GM12891 (cell line): ENCODE measurements at regions not wholly inside any gene's neighbourhood (a gene's known extent, or its start where the extent isn't known, plus 50 kb on each side); places are given as distances from the start of the nearest gene placed in this dataset.

Experiments
- POLR2AphosphoS5 ChIP-seq: IDR thresholded peaks from 2 replicates; pipeline ENCODE4 v1.6.1; 2011; ENCODE audit warnings: low read depth, low read length, control low read depth
- POU2F2 ChIP-seq: IDR thresholded peaks from 2 replicates; pipeline ENCODE4 v1.6.1; 2011; ENCODE audit warnings: low read depth, mild to moderate bottlenecking, control low read depth, low read length, moderate library complexity
- SPI1 ChIP-seq: IDR thresholded peaks from 2 replicates; pipeline ENCODE4 v1.6.1; 2011; ENCODE audit warnings: low read depth, low read length, control low read depth

DNA sequence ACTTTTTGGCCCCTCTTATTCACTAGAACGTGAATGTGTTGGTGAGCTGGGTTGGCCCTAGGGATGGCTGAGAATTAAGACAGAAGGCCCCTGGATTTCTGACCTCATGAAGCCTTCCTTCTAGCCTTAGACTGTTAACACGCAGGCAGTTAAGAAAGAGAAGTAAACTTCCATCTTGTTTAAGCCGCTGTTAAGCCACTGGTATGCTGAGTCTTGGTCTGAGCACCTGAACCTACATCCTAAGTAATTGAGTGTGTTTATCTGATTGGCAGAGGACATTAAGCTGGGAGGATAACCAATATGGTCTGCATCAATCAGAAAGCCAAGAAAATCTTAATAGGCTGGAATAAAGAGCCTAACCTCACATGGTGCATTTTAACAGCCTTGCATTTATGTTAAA is 535.0 kb upstream of the ARID1B start:
- TF ChIP-seq SPI1 (no peak), POLR2AphosphoS5 (no peak), POU2F2 (no peak)
